ENCODE measurements at regions not wholly inside any gene's neighbourhood (a gene's known extent, or its start where the extent isn't known, plus 50 kb on each side); places are given as distances from the start of the nearest gene placed in this dataset.

DNA sequence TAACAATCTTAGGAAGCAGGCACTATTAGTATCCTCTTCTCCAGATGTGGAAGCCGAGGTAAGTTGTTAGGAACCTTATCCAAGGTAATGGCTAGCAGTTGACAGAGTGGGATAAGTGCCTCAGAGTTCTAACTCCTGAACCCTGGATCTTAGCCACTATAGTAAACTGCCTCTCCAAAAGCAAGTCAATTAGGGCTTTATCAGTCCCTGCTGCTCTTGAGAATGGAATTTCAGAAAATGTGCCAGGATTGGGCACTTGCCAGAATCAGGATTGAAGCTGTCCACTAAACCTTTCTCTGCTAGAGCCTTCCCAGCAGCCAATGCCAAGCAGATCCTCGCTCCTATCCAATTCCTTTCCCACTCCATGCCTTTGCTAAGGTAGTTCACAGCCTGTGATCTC, 777.5 kb upstream of the POM121L12 start:
- Histone ChIP-seq H3K36me3 (ENCODE audit: insufficient read depth, low read length) (no peaks in the 10 kb centered on the region), H2AFZ (ENCODE audit: low read depth, low read length) (no peak overlapping the region), H3K9me3 (ENCODE audit: low read length) (no peaks in the 10 kb centered on the region), H3K4me3 (ENCODE audit: low read length) (no peak overlapping the region), H3K27me3 (ENCODE audit: insufficient read depth, low read length) (no peaks in the 10 kb centered on the region), H3K4me1 (ENCODE audit: insufficient read depth, low read length) (peaks cover 12% of the 10 kb centered on the region)

DNA sequence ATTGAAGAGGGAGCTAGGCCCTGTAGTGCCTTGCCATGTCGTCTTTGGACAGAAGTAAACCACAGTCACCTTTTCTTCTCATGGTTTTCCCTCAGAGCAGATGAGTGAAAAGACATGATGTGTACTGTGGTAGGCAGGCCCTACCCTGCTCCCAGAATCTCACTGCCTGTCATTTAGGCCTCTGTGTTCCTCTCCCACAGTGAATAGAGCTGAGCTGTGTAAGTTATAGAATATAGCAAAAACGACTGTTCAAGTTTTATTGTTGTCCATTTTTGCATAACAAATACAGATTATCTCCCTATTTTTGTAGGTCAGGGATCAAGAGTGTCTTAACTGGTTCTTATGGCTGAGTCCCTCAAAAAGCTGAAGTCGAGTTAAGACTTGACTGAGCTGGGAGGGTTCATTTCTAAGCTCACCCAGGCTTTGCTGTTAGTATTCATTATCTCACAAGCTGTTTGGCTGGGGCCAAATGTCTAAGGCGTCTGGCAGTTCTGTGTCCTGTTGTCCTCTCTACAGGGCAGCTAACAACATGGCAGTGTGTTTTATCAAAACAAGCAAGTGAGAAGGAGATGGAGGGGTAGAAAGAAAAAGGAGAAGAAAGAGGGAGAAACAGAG, 780.9 kb upstream of the POM121L12 start:
- no peaks in the 10 kb centered on the region for H3K27me3 ChIP-seq (ENCODE audit: insufficient read depth, low read length)

DNA sequence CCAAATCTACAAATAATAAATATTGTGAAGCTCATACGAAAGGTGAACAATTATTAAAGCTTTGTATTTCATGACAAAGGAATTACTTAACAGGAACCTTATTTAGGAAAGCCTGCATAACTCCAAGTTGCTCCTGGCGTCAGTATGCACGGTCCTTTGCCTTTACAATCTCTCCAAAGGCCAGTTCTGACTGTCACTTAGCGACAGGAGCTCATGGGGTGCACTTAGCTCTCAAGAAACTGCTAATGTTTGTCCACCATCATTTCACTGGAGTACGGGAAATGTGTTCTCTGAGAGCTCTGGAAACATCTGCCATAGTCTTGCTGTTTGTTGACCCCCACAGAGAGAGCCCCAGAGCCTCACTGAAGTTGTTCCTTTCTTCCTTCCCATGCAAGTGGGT, 781.5 kb upstream of the POM121L12 start:
- no peak overlapping the region for H3K4me3 ChIP-seq (ENCODE audit: low read length)
- H3K9me3 ChIP-seq (ENCODE audit: low read length) = no peaks in the 10 kb centered on the region

More for the DNA sequence above, 780.9 kb upstream of the POM121L12 start:
- Histone ChIP-seq H3K4me1 (ENCODE audit: insufficient read depth, low read length) (peaks cover 12% of the 10 kb centered on the region), H2AFZ (ENCODE audit: low read depth, low read length) (peak overlapping the region; percentile 37), H3K9me3 (ENCODE audit: low read length) (no peaks in the 10 kb centered on the region), H3K4me3 (ENCODE audit: low read length) (no peak overlapping the region), H3K36me3 (ENCODE audit: insufficient read depth, low read length) (no peaks in the 10 kb centered on the region)

DNA sequence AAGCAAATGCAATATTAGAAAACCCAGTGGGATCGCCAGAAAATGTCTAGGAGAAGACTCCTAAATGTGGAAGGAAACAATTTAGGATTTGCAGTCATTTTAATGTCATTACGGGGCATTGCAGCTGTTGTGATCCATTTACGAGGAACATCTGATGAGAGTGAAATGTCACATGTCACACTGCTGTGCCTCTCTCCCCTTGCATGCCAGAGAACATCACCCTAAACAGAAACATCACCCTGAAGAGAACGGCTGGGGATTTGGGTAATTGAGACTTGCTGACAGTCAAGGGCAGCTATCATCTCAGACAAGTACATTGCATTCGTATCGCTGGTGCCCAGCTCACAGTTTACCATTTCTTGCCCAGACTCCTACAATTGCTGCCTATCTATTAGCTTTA, 785.7 kb upstream of the POM121L12 start:
- no peaks in the 10 kb centered on the region for H3K9me3 ChIP-seq (ENCODE audit: low read length)
- peaks cover 11% of the 10 kb centered on the region for H3K4me1 ChIP-seq (ENCODE audit: insufficient read depth, low read length)
- H3K27me3 ChIP-seq (ENCODE audit: insufficient read depth, low read length) = no peaks in the 10 kb centered on the region
- H2AFZ ChIP-seq (ENCODE audit: low read depth, low read length) = no peak overlapping the region
- H3K4me3 ChIP-seq (ENCODE audit: low read length) = no peak overlapping the region
- no peaks in the 10 kb centered on the region for H3K36me3 ChIP-seq (ENCODE audit: insufficient read depth, low read length)

More for the DNA sequence above, 781.5 kb upstream of the POM121L12 start:
- Histone ChIP-seq H3K27me3 (ENCODE audit: insufficient read depth, low read length) (no peaks in the 10 kb centered on the region), H3K36me3 (ENCODE audit: insufficient read depth, low read length) (no peaks in the 10 kb centered on the region), H3K4me1 (ENCODE audit: insufficient read depth, low read length) (peaks cover 12% of the 10 kb centered on the region), H2AFZ (ENCODE audit: low read depth, low read length) (peak overlapping the region; percentile 37)

DNA sequence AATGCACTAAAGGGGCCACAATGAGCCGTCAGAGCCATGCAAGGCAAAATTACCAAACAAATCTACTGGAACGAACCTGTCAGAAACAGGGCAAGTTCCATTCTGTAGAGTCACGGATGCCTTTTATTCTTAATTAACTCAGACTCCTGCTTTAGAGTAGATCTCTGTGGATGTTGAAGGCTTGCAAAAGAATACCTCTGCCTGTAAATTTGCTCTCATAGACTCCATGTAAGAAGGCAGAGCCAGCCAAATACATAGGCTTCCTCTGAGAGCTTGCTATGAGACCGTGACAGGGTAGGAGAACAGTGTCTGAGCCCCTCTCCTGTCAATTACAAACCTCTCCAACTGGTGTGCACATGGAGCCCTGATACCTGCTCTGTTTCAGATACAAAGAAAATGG, 787.9 kb upstream of the POM121L12 start:
- peaks cover 7% of the 10 kb centered on the region for H3K9me3 ChIP-seq (ENCODE audit: low read length)
- H2AFZ ChIP-seq (ENCODE audit: low read depth, low read length) = no peak overlapping the region
- H3K4me3 ChIP-seq (ENCODE audit: low read length) = no peak overlapping the region
- no peaks in the 10 kb centered on the region for H3K27me3 ChIP-seq (ENCODE audit: insufficient read depth, low read length)
- no peaks in the 10 kb centered on the region for H3K36me3 ChIP-seq (ENCODE audit: insufficient read depth, low read length)
- no peaks in the 10 kb centered on the region for H3K4me1 ChIP-seq (ENCODE audit: insufficient read depth, low read length)

DNA sequence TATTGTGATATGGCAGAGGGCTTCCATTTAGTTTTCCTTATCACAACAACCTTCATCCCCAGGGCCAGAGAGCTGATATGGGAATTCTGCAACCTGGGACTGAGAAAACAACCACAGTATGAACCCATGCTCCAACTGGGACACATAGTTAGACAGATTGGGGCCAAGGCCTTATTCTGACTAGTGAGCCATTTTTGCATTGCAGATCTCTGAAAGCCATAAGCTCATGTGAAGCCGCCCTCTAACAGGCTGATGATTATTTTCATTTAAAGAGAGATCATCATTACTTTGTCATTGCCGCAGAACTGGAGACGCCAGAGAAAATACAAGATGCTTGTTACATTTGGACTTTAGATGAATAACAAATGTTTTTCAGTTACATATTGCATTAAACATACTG, 791.7 kb upstream of the POM121L12 start:
- H2AFZ ChIP-seq (ENCODE audit: low read depth, low read length) = no peak overlapping the region

DNA sequence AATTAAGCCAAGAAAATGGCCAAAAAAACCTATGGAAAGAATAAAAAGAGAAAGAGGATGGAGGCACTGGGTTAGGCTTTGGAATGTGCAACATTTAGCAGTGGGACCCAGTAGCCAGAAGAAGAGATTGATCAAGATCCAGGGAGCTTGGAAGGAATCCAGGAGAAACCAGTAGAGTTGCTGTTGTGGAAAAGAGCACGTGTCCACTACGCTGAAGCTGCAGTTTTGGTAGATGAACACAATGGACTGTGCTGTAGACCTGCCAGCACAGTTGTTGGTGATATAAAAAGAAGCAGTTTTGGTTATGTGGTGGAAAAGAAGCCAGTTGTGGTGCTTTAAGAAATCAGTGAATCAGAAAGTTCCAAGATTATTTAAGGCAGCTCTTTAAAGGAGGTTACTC, 802.2 kb upstream of the POM121L12 start:
- H3K36me3 ChIP-seq (ENCODE audit: insufficient read depth, low read length) = no peaks in the 10 kb centered on the region
- no peaks in the 10 kb centered on the region for H3K27me3 ChIP-seq (ENCODE audit: insufficient read depth, low read length)
- no peak overlapping the region for H2AFZ ChIP-seq (ENCODE audit: low read depth, low read length)
- H3K4me3 ChIP-seq (ENCODE audit: low read length) = no peak overlapping the region
- peaks cover 7% of the 10 kb centered on the region for H3K9me3 ChIP-seq (ENCODE audit: low read length)
- H3K4me1 ChIP-seq (ENCODE audit: insufficient read depth, low read length) = peaks cover 2% of the 10 kb centered on the region

More for the DNA sequence above, 791.7 kb upstream of the POM121L12 start:
- Histone ChIP-seq H3K4me1 (ENCODE audit: insufficient read depth, low read length) (no peaks in the 10 kb centered on the region), H3K27me3 (ENCODE audit: insufficient read depth, low read length) (no peaks in the 10 kb centered on the region), H3K4me3 (ENCODE audit: low read length) (no peak overlapping the region), H3K9me3 (ENCODE audit: low read length) (peaks cover 7% of the 10 kb centered on the region), H3K36me3 (ENCODE audit: insufficient read depth, low read length) (no peaks in the 10 kb centered on the region)

DNA sequence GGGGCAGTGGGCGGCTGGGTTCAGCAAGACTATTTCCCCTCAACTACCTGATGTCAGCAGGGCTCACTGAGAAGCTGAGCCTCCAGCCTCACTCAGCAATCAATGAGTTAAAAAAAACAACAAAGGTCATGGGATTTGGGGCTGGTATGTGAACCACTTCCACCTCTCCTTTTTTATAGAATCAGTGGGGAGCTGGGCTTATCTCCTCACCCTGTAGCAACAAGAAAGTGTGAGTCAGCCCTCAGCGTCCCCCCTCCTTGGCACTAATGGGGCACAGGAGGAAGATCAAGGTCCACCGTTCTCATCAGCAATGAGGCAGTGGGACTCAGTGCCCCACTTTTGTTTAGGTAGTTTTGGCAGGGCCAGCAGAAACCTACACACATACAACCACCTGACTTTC, 823.5 kb upstream of the POM121L12 start:
- Histone ChIP-seq H3K27me3 (ENCODE audit: insufficient read depth, low read length) (no peaks in the 10 kb centered on the region), H2AFZ (ENCODE audit: low read depth, low read length) (no peak overlapping the region), H3K4me3 (ENCODE audit: low read length) (no peak overlapping the region), H3K36me3 (ENCODE audit: insufficient read depth, low read length) (no peaks in the 10 kb centered on the region), H3K4me1 (ENCODE audit: insufficient read depth, low read length) (no peaks in the 10 kb centered on the region), H3K9me3 (ENCODE audit: low read length) (no peaks in the 10 kb centered on the region)

DNA sequence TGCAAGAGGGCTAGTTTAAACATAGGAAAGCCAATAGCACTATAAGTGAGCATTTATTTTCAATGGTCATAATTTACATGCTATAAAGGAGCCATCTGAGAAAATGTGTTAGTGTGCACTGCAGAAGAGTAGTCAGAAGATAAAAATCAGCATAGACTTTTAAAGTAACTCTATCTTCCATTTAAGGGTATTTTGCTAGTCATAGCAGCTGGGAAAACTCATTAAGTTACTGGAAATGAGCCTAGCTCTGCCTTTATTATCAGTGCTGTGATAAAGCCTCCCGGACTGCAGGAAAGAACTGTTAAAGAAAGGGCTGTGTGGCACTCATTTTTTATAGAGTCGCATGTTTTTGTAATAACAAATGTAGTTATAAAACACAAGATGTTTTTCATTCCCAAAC, 825.8 kb upstream of the POM121L12 start:
- Histone ChIP-seq H2AFZ (ENCODE audit: low read depth, low read length) (no peak overlapping the region), H3K4me1 (ENCODE audit: insufficient read depth, low read length) (no peaks in the 10 kb centered on the region), H3K4me3 (ENCODE audit: low read length) (no peak overlapping the region), H3K9me3 (ENCODE audit: low read length) (no peaks in the 10 kb centered on the region), H3K36me3 (ENCODE audit: insufficient read depth, low read length) (no peaks in the 10 kb centered on the region), H3K27me3 (ENCODE audit: insufficient read depth, low read length) (no peaks in the 10 kb centered on the region)

DNA sequence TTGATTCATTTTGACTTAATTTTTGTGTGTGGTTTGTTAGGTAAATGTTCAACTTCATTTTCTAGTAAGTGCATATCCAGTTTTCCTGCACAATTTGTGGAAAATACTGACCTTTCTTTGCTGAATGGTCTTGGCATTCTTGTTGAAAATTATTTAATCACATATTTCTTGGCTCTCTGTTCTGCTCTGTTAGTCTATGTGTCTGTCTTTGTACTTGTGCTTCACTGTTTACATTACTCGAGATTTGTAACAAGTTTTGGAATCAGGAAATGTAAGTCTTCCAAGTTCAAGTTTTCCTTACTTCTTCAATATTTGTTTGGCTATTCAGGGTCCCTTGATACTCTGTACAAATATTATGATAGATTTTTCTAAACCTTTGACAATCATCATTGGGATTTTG, 838.2 kb upstream of the POM121L12 start:
- H3K27me3 ChIP-seq (ENCODE audit: insufficient read depth, low read length) = no peaks in the 10 kb centered on the region
- H3K9me3 ChIP-seq (ENCODE audit: low read length) = no peaks in the 10 kb centered on the region
- no peak overlapping the region for H2AFZ ChIP-seq (ENCODE audit: low read depth, low read length)
- H3K36me3 ChIP-seq (ENCODE audit: insufficient read depth, low read length) = no peaks in the 10 kb centered on the region
- no peak overlapping the region for H3K4me3 ChIP-seq (ENCODE audit: low read length)
- no peaks in the 10 kb centered on the region for H3K4me1 ChIP-seq (ENCODE audit: insufficient read depth, low read length)

DNA sequence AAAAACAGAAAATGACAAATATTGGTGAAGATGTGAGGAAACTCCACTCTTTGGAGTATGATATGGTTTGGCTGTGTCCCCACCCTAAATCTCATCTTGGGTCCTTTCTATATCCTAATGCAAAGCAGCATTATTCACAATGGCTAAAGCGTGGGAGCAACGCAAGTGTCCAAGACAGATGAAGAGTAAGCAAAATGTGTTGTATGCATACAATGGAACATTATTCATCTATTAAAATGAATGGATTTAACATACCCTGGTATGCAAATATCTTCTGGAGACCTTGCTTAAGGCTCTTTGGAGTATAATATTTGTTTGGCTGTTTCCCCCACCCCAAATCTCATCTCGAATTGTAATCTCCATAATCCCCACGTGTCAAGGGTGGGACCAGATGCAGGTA, 839.8 kb upstream of the POM121L12 start:
- no peak overlapping the region for H3K4me3 ChIP-seq (ENCODE audit: low read length)
- H3K27me3 ChIP-seq (ENCODE audit: insufficient read depth, low read length) = no peaks in the 10 kb centered on the region
- no peak overlapping the region for H2AFZ ChIP-seq (ENCODE audit: low read depth, low read length)
- H3K9me3 ChIP-seq (ENCODE audit: low read length) = no peaks in the 10 kb centered on the region
- H3K4me1 ChIP-seq (ENCODE audit: insufficient read depth, low read length) = no peaks in the 10 kb centered on the region
- H3K36me3 ChIP-seq (ENCODE audit: insufficient read depth, low read length) = no peaks in the 10 kb centered on the region

DNA sequence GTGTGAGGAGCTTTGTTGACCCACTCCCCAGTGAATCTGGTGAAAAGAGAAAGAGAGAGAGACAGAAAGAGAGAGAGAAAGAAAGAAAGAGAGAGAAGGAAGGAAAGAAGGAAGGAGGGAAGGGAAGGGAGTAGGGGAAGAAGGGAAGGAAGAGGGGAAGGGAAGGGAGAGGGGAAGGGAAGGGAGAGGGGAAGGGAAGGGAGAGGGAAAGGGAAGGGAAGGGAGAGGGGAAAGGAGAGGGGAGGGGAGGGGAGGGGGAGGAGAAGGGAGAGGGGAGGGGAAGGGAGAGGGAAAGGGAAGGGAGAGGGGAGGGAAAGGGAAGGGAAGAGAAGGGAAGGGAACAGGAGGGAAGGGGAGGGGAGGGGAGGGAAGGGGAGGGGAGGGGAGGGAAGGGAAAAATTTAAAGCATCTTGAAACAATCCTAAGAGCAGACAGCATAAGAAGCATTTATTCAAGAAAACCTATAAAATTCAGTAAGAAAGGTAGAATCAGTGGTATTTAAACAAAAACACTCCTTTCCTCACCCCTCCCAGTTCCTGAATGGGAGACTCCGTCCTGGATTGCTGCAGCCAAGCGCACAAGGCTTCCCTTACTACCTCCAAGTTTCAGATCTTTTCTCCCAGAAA, 846.2 kb upstream of the POM121L12 start:
- H3K4me1 ChIP-seq (ENCODE audit: insufficient read depth, low read length) = no peaks in the 10 kb centered on the region
- no peaks in the 10 kb centered on the region for H3K36me3 ChIP-seq (ENCODE audit: insufficient read depth, low read length)
- H3K27me3 ChIP-seq (ENCODE audit: insufficient read depth, low read length) = no peaks in the 10 kb centered on the region
- no peak overlapping the region for H2AFZ ChIP-seq (ENCODE audit: low read depth, low read length)
- H3K4me3 ChIP-seq (ENCODE audit: low read length) = no peak overlapping the region
- no peaks in the 10 kb centered on the region for H3K9me3 ChIP-seq (ENCODE audit: low read length)

DNA sequence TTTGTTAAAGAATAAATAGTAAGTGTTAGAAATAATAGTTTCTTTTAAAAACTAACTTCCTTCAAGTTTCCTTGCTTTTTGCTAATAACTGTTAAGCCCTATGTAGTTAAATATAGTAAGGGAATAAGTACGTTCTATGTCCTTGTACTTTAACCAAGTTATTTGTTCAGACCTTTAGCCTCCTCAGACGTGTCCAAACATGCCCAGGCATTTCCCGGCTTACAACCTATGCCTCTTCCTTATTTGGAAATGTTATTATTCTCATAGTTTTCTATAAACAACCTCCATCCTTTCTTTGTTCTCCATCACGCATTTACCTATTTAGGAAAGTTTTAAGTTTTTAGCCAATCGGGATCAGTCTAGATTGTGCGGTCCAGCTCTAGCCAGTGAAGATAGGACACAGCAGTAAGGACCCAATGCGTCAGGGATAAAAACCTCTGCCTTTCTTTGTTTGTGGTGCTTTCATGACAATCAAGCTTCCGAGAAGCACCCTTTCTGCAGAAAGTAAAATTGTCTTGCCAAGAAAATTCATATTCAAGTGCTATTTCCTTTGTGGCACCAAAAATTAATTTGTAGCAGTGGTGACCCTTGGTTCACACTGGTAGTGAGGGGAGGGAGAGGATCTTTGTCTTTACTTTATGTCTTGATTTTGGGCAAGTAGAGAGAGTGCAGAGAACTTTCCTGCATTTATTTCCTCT, 851.3 kb upstream of the POM121L12 start:
- H3K4me3 ChIP-seq (ENCODE audit: low read length) = no peak overlapping the region
- no peaks in the 10 kb centered on the region for H3K27me3 ChIP-seq (ENCODE audit: insufficient read depth, low read length)
- no peaks in the 10 kb centered on the region for H3K4me1 ChIP-seq (ENCODE audit: insufficient read depth, low read length)
- H2AFZ ChIP-seq (ENCODE audit: low read depth, low read length) = no peak overlapping the region
- H3K36me3 ChIP-seq (ENCODE audit: insufficient read depth, low read length) = no peaks in the 10 kb centered on the region
- H3K9me3 ChIP-seq (ENCODE audit: low read length) = no peaks in the 10 kb centered on the region
